H1 (cell line): ENCODE measurements at regions not wholly inside any gene's neighbourhood (a gene's known extent, or its start where the extent isn't known, plus 50 kb on each side); places are given as distances from the start of the nearest gene placed in this dataset.

Source experiments
- CTCF ChIA-PET: fragments of 300-600 bp; sonication (Branson Sonifier 250); formaldehyde crosslinking; loops from one replicate; lab custom pipeline; 2021; ENCODE audit not compliant: partially characterized antibody; lab: Charles Lee
- POLR2A ChIA-PET: fragments of 300-600 bp; sonication (Branson Sonifier 250); formaldehyde crosslinking; loops from one replicate; lab custom pipeline; 2021; ENCODE audit warnings: inconsistent platforms; ENCODE audit not compliant: partially characterized antibody; lab: Charles Lee
- DNase-seq, 2 experiments: peaks; one replicate each; pipeline versions ENCODE4 v3.0.0 to v3.0.0-alpha.2; 2010 to 2022; ENCODE audit warnings: low spot score in 2 of 2, low read depth in 1 of 2, mixed read lengths in 1 of 2
- FAIRE-seq: peaks from 2 replicates; lab custom pipeline; 2011; peaks lifted over from hg19 to GRCh38; lab: Jason Lieb, UNC
- H2AFZ ChIP-seq: 2 replicates; pipeline ENCODE4 v1.8.1; 2012; ENCODE audit warnings: low read length, inconsistent platforms
- H2AK5ac ChIP-seq: 2 replicates; pipeline ENCODE4 v1.6.1; 2013; ENCODE audit warnings: low read depth, low read length
- H2BK120ac ChIP-seq: replicated peaks from 2 replicates; pipeline ENCODE3; 2013; ENCODE audit warnings: low read depth, low read length, inconsistent platforms
- H2BK12ac ChIP-seq: 2 replicates; pipeline ENCODE4 v1.6.1; 2013; ENCODE audit warnings: low read depth, low read length
- H2BK15ac ChIP-seq: 2 replicates; pipeline ENCODE4 v1.6.1; 2013; ENCODE audit warnings: low read length
- H2BK20ac ChIP-seq: 2 replicates; pipeline ENCODE4 v1.6.1; 2013; ENCODE audit warnings: low read length
- H2BK5ac ChIP-seq: 2 replicates; pipeline ENCODE4 v1.6.1; 2013; ENCODE audit warnings: low read depth, low read length
- H3K14ac ChIP-seq: 2 replicates; pipeline ENCODE4 v1.6.1; 2013; ENCODE audit warnings: inconsistent platforms; ENCODE audit not compliant: insufficient read length
- H3K18ac ChIP-seq: 2 replicates; pipeline ENCODE4 v1.6.1; 2013; ENCODE audit warnings: low read length; ENCODE audit errors: extremely low read depth
- H3K23ac ChIP-seq: 2 replicates; pipeline ENCODE4 v1.6.1; 2013; ENCODE audit warnings: inconsistent platforms; ENCODE audit not compliant: insufficient read length
- H3K23me2 ChIP-seq: 2 replicates; pipeline ENCODE4 v1.6.1; 2013; ENCODE audit warnings: low read depth, low read length
- H3K27ac ChIP-seq: 2 replicates; pipeline ENCODE4 v1.6.1; 2011; ENCODE audit warnings: low read depth, low read length, inconsistent platforms
- H3K27me3 ChIP-seq, 4 experiments: replicated peaks in 1 of 4; 1 replicate in 1 of 4; 2 replicates in 3 of 4; pipeline versions ENCODE4 v1.6.1 to v1.8.1; 2011 to 2013; ENCODE audit warnings: low read length in 3 of 4, mild to moderate bottlenecking in 3 of 4, inconsistent platforms in 2 of 4, mixed read lengths in 2 of 4, moderate library complexity in 1 of 4; ENCODE audit not compliant: control insufficient read depth in 3 of 4, insufficient read depth in 3 of 4; ENCODE audit errors: extremely low read depth in 1 of 4
- H3K36me3 ChIP-seq, 4 experiments: 2 replicates each; pipeline versions ENCODE4 v1.6.1 to v1.8.1; 2011 to 2013; ENCODE audit warnings: mild to moderate bottlenecking in 4 of 4, low read length in 3 of 4, moderate library complexity in 2 of 4, control low read depth in 1 of 4, inconsistent platforms in 1 of 4; ENCODE audit not compliant: insufficient read depth in 4 of 4, control insufficient read depth in 2 of 4
- H3K4ac ChIP-seq: replicated peaks from 2 replicates; pipeline ENCODE3; 2013; ENCODE audit warnings: low read length, low read depth, mixed read lengths, inconsistent platforms; ENCODE audit not compliant: insufficient read length
- H3K4me1 ChIP-seq, 4 experiments: replicated peaks in 1 of 4; 1 replicate in 1 of 4; 2 replicates in 3 of 4; pipeline versions ENCODE4 v1.6.1 to v1.8.1; 2011 to 2013; ENCODE audit warnings: low read length in 3 of 4, inconsistent platforms in 2 of 4, mixed read lengths in 1 of 4; ENCODE audit not compliant: insufficient read depth in 4 of 4, control insufficient read depth in 3 of 4
- H3K4me2 ChIP-seq, 2 experiments: 2 replicates each; pipeline versions ENCODE4 v1.6.1 to v1.8.1; 2011 to 2013; ENCODE audit warnings: low read depth in 2 of 2, low read length in 2 of 2, control low read depth in 1 of 2, inconsistent platforms in 1 of 2, mild to moderate bottlenecking in 1 of 2; ENCODE audit not compliant: insufficient read depth in 1 of 2
- H3K4me3 ChIP-seq, 4 experiments: fragments of 200-600, 300-600 bp in 1 of 4; sonication (generic), shearing (Covaris generic), sonication (Bioruptor Twin) in 1 of 4; 2 replicates each; pipeline versions ENCODE4 v1.5.1 to v1.8.1; 2011 to 2016; ENCODE audit warnings: low read length in 4 of 4, low read depth in 3 of 4, control low read depth in 2 of 4, inconsistent platforms in 2 of 4, mild to moderate bottlenecking in 2 of 4, mixed read lengths in 1 of 4, moderate library complexity in 1 of 4; ENCODE audit not compliant: insufficient read depth in 2 of 4; ENCODE audit errors: extremely low read depth in 1 of 4
- H3K56ac ChIP-seq: replicated peaks from 2 replicates; pipeline ENCODE3; 2013; ENCODE audit warnings: low read depth, mild to moderate bottlenecking, mixed read lengths, low read length, inconsistent platforms; ENCODE audit not compliant: insufficient read length
- H3K79me1 ChIP-seq: 2 replicates; pipeline ENCODE4 v1.6.1; 2013; ENCODE audit warnings: low read depth, low read length, control low read depth
- H3K79me2 ChIP-seq, 2 experiments: 2 replicates each; pipeline versions ENCODE4 v1.6.1 to v1.8.1; 2012 to 2013; ENCODE audit warnings: low read length in 2 of 2, mild to moderate bottlenecking in 2 of 2, inconsistent platforms in 1 of 2; ENCODE audit not compliant: insufficient read depth in 2 of 2, control insufficient read depth in 1 of 2
- H3K9ac ChIP-seq, 4 experiments: replicated peaks in 1 of 4; 1 replicate in 1 of 4; 2 replicates in 3 of 4; pipeline versions ENCODE4 v1.6.1 to v1.8.1; 2011 to 2013; ENCODE audit warnings: low read depth in 3 of 4, low read length in 3 of 4, control low read depth in 2 of 4, mild to moderate bottlenecking in 2 of 4, moderate library complexity in 2 of 4, inconsistent platforms in 1 of 4; ENCODE audit errors: extremely low read depth in 1 of 4
- H3K9me3 ChIP-seq, 2 experiments: 2 replicates each; pipeline versions ENCODE4 v1.6.1 to v1.8.1; 2012 to 2013; ENCODE audit warnings: mild to moderate bottlenecking in 2 of 2, moderate library complexity in 2 of 2, control low read depth in 1 of 2, inconsistent platforms in 1 of 2, low read depth in 1 of 2, low read length in 1 of 2, mixed read lengths in 1 of 2; ENCODE audit not compliant: insufficient read depth in 2 of 2
- H4K20me1 ChIP-seq, 2 experiments: replicated peaks in 1 of 2; 2 replicates each; pipeline versions ENCODE3 to v1.8.1; 2011 to 2013; ENCODE audit warnings: inconsistent platforms in 2 of 2, low read length in 2 of 2, mild to moderate bottlenecking in 1 of 2; ENCODE audit not compliant: insufficient read depth in 2 of 2, control insufficient read depth in 1 of 2
- H4K5ac ChIP-seq: 2 replicates; pipeline ENCODE4 v1.6.1; 2013; ENCODE audit warnings: low read length, low read depth, mixed read lengths, inconsistent platforms; ENCODE audit not compliant: insufficient read length
- H4K8ac ChIP-seq: 2 replicates; pipeline ENCODE4 v1.8.0; 2013; ENCODE audit warnings: mild to moderate bottlenecking, moderate library complexity, low read length, inconsistent platforms; ENCODE audit not compliant: insufficient read depth; ENCODE audit errors: extremely low read depth
- H4K91ac ChIP-seq: replicated peaks from 2 replicates; pipeline ENCODE3; 2013; ENCODE audit warnings: low read length, mixed read lengths, inconsistent platforms; ENCODE audit not compliant: insufficient read length
- ASH2L ChIP-seq: fragments of 200-600, 300-600 bp; sonication (generic); IDR thresholded peaks from one replicate; pipeline ENCODE4 v1.7.1; 2017; ENCODE audit warnings: low read length
- BCL11A ChIP-seq, 2 experiments: IDR thresholded peaks; one replicate each; pipeline ENCODE4 v1.6.1; 2011; ENCODE audit warnings: low read depth in 2 of 2, low read length in 2 of 2, mild to moderate bottlenecking in 2 of 2
- CEBPB ChIP-seq: IDR thresholded peaks from 2 replicates; pipeline ENCODE4 v1.6.1; 2012; ENCODE audit warnings: low read depth, low read length
- EZH2 ChIP-seq: fragments of 200-600 bp; sonication (generic); IDR thresholded peaks from 2 replicates; pipeline ENCODE4 v1.7.1; 2012; ENCODE audit warnings: low read depth, mild to moderate bottlenecking, moderate library complexity, low read length, inconsistent platforms; ENCODE audit not compliant: severe bottlenecking
- RAD21 ChIP-seq, 2 experiments: IDR thresholded peaks in 1 of 2; conservative IDR thresholded peaks in 1 of 2; 2 replicates each; pipeline ENCODE4 v1.6.1; 2011; ENCODE audit warnings: low read depth in 2 of 2, low read length in 2 of 2, improper control_type of control experiment in 1 of 2, inconsistent platforms in 1 of 2, mild to moderate bottlenecking in 1 of 2, moderate library complexity in 1 of 2
- WGBS, 2 experiments: shearing (Covaris generic) in 1 of 2; methylation state at CpG; one replicate each; pipeline versions ENCODE4 v1.1.6 to v1.1.7; 2013 to 2015; ENCODE audit warnings: low lambda C conversion rate in 2 of 2, mixed read lengths in 2 of 2, inconsistent platforms in 1 of 2, low coverage in 1 of 2, missing lambda C conversion rate in 1 of 2; ENCODE audit not compliant: insufficient replicate concordance in 2 of 2, insufficient coverage in 1 of 2, insufficient read length in 1 of 2; ENCODE audit errors: extremely low coverage in 1 of 2, missing lambda C conversion rate in 1 of 2; 5-methylcytosine and 5-hydroxymethylcytosine counted together

DNA sequence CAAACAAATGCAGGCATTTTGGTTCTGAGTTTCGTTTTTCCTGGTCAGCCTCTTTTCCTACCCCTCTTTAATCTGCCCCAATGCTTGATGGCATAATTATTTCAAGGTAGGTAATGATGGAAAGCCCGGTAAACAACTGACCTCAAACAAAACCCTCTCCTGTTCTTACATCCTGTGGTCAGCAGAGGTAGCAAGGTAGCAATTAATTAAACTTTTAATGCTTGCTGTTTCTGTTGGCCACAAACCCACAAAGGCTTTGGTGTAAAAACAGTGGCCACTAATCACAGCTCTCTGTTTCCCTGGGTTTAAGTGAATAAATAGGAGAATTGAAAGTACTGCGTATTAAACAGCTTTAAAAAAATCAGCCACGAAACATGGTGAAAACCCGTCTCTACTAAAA, 261.5 kb upstream of the SOX4 start:
- ChIA-PET CTCF (interaction anchor here (0.6 to 2.3 kb wide), 8 partner anchors 10 to 457 kb away, joined by 3 to 10 read pairs (median 3); no protein-coding TSS in a partner anchor), POLR2A (no interaction called here)
- H2BK120ac ChIP-seq, result no peak overlapping the region
- H3K36me3 ChIP-seq, result no peaks in the 10 kb centered on the region
- H3K27me3 ChIP-seq, result no peaks in the 10 kb centered on the region
- DNase-seq, result no peak
- no peak overlapping the region for H2BK5ac ChIP-seq
- 84% methylated on average over 5 of the region's 5 CpGs; no CpG with 5 or more reads in 1 of the 2 experiments for WGBS, 2 experiments
- H3K18ac ChIP-seq, result no peak overlapping the region
- FAIRE-seq, result no peak
- no peak overlapping the region for H4K5ac ChIP-seq
- H3K27ac ChIP-seq, result no peak overlapping the region
- H3K9me3 ChIP-seq, result no peaks in the 10 kb centered on the region
- no peak overlapping the region for H3K4me3 ChIP-seq
- no peak overlapping the region for H2AK5ac ChIP-seq
- no peaks in the 10 kb centered on the region for H3K79me1 ChIP-seq
- H2AFZ ChIP-seq, result no peak overlapping the region
- H3K56ac ChIP-seq, result no peak overlapping the region
- no peak overlapping the region for H2BK12ac ChIP-seq
- H4K91ac ChIP-seq, result no peak overlapping the region
- no peaks in the 10 kb centered on the region; the same call in 1 of the 2 replicates for H3K23me2 ChIP-seq
- H3K4ac ChIP-seq, result no peak overlapping the region
- no peak overlapping the region for H2BK15ac ChIP-seq
- peaks cover 0 to 7% (median 0%) of the 10 kb centered on the region in 4 experiments; a peak in 2 of 7 replicates for H3K4me1 ChIP-seq
- no peak overlapping the region for H4K8ac ChIP-seq
- H3K9ac ChIP-seq, result no peak overlapping the region
- no peaks in the 10 kb centered on the region for H4K20me1 ChIP-seq
- TF ChIP-seq CEBPB (no peak), RAD21 (IDR thresholded peaks at IDR 0.05 in 1 of 2, conservative IDR thresholded peaks at IDR 0.05 in 1 of 2; ENCODE audit: low read depth in 2 of 2, low read length in 2 of 2) (peak; percentile 28 to 41), EZH2 (no peak), ASH2L (no peak), BCL11A (IDR thresholded peaks at IDR 0.05; ENCODE audit: low read depth in 2 of 2, low read length in 2 of 2) (no peak)
- TF ChIP-seq, all 59 proteins: peak for 1
- Histone ChIP-seq H3K14ac (no peak overlapping the region), H3K4me2 (no peak overlapping the region), H3K23ac (no peak overlapping the region), H3K79me2 (no peaks in the 10 kb centered on the region), H2BK20ac (no peak overlapping the region)
